ENCODE measurements at regions not wholly inside any gene's neighbourhood (a gene's known extent, or its start where the extent isn't known, plus 50 kb on each side); places are given as distances from the start of the nearest gene placed in this dataset.

GRCh38 chr4:100591161-100591876 is 73.5 kb upstream of the EMCN start:
- TF ChIP-seq CTCF (IDR thresholded peaks at IDR 0.05; ENCODE audit: low read depth, low read length): no peak
- H3K4me3 ChIP-seq (replicated peaks in 1 of 2; ENCODE audit: low read depth in 2 of 2, low read length in 2 of 2): no peak overlapping the region
- peak in 1 of 2 donors; percentile 10 for DNase-seq (ENCODE audit: low read depth in 2 of 2)

GRCh38 chr4:100590325-100590724 is 72.5 kb upstream of the EMCN start:
- peak in 1 of 2 donors; percentile 44 for DNase-seq (ENCODE audit: low read depth in 2 of 2)
- TF ChIP-seq CTCF (IDR thresholded peaks at IDR 0.05; ENCODE audit: low read depth, low read length): no peak
- H3K4me3 ChIP-seq (replicated peaks in 1 of 2; ENCODE audit: low read depth in 2 of 2, low read length in 2 of 2): no peak overlapping the region

- TF ChIP-seq CTCF (IDR thresholded peaks at IDR 0.05; ENCODE audit: low read depth, low read length): no peak
- peak in 1 of 2 donors; percentile 70 for DNase-seq (ENCODE audit: low read depth in 2 of 2)
- H3K4me3 ChIP-seq (replicated peaks in 1 of 2; ENCODE audit: low read depth in 2 of 2, low read length in 2 of 2): no peak overlapping the region
These were observed 70.3 kb upstream of the EMCN start for GRCh38 chr4:100588076-100588475.

- H3K4me3 ChIP-seq (replicated peaks in 1 of 2; ENCODE audit: low read depth in 2 of 2, low read length in 2 of 2): no peak overlapping the region
- TF ChIP-seq CTCF (IDR thresholded peaks at IDR 0.05; ENCODE audit: low read depth, low read length): no peak
- DNase-seq (ENCODE audit: low read depth in 2 of 2): no peak
These were observed 64.3 kb upstream of the EMCN start for GRCh38 chr4:100582146-100582545.

- TF ChIP-seq CTCF (IDR thresholded peaks at IDR 0.05; ENCODE audit: low read depth, low read length): no peak
- no peak overlapping the region for H3K4me3 ChIP-seq (replicated peaks in 1 of 2; ENCODE audit: low read depth in 2 of 2, low read length in 2 of 2)
- DNase-seq (ENCODE audit: low read depth in 2 of 2): no peak
These were observed 63.5 kb upstream of the EMCN start for GRCh38 chr4:100581337-100581736.

- no peak for TF ChIP-seq CTCF (IDR thresholded peaks at IDR 0.05; ENCODE audit: low read depth, low read length)
- DNase-seq (ENCODE audit: low read depth in 2 of 2): no peak
- no peak overlapping the region for H3K4me3 ChIP-seq (replicated peaks in 1 of 2; ENCODE audit: low read depth in 2 of 2, low read length in 2 of 2)
These were observed 58.7 kb upstream of the EMCN start for GRCh38 chr4:100576570-100576969.

- TF ChIP-seq CTCF (IDR thresholded peaks at IDR 0.05; ENCODE audit: low read depth, low read length): no peak
- DNase-seq (ENCODE audit: low read depth in 2 of 2): no peak
- no peak overlapping the region for H3K4me3 ChIP-seq (replicated peaks in 1 of 2; ENCODE audit: low read depth in 2 of 2, low read length in 2 of 2)
These were observed 56.8 kb upstream of the EMCN start for GRCh38 chr4:100574607-100575006.

Measured in cardiac fibroblast (primary cell).